HT-29 (cell line): ENCODE measurements at regions not wholly inside any gene's neighbourhood (a gene's known extent, or its start where the extent isn't known, plus 50 kb on each side); places are given as distances from the start of the nearest gene placed in this dataset.
"Not testable (repeated sequence)": the region's sequence is repeated elsewhere in the genome, so short reads cannot be mapped to it uniquely, and the experiment has no call there.

Experiments used
- DNase-seq: peaks from one replicate; pipeline ENCODE4 v3.0.0-alpha.2; 2015; ENCODE audit warnings: low spot score

- no peak for DNase-seq
Observed at GRCh38 chr11:97009613-97010012, 619.8 kb downstream of the JRKL start.

DNA sequence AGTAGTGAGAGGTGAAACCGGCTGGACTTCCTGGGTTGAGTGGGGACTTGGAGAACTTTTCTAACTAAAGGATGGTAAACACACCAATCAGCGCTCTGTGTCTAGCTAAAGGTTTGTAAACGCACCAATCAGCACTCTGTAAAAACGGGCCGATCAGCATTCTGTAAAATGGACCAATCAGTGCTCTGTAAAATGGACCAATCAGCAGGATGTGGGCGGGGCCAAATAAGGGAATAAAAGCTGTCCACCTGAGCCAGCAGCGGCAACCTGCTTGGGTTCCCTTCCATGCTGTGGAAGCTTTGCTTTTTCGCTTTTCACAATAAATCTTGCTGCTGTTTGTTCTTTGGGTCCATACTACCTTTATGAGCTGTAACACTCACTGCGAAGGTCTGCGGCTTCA is 621.2 kb downstream of the JRKL start:
- not testable (repeated sequence) for DNase-seq

DNA sequence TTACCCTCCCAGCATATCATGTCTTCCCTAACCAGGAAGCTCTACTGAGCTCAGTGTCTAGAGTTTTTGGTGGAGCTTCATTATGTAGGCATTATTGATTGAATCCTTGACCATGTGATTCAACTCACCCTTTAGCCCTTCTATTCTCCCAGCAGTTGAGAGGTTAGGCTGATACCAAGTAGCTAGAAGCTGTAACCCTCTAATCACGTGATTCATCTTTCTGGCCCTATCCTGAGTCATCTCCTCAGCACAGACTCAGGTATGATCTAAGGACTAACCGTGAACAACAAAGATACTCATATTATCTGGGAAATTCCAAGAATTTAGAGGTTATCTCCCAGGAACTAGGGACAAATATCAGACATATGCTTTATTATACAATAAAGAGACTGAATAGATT is 625.5 kb downstream of the JRKL start:
- no peak for DNase-seq

DNA sequence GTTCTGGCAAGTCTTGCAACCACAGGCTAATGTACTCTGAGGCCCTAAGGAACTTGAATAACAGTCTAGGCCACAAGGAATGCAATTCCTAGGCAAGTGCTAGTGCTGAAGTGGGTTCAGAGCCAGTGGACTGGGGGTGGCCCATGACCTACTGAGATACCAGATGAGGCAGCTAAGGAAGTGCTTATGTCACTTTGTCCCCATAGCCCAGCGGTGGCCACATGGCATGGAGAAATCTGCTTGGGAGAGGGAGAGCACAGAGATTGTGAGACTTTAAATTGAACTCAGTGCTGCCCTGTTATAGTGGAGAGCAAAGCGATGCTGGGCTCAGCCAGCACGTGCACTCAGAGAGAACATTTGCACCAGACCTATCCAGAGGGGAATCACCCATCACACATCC is 629.5 kb downstream of the JRKL start:
- no peak for DNase-seq

DNA sequence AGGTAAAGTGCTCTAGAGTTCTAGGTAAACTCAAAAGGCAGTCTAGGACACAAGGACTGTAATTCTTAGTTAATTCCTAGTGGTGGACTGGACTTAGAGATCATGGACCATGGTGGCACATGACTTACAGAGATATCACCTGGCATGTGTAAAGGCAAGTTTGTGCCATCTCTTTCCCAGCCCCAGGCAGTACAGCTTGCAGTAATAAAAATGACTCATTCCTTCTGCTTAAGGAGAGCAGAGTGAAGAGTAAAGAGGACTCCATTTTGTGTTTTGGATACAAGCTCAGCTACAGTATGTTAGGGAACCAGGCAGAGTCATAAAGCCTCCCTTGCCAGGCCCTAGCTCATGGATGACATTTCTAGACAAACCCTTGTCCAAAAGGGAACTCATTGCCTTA is 629.9 kb downstream of the JRKL start:
- DNase-seq = no peak

DNA sequence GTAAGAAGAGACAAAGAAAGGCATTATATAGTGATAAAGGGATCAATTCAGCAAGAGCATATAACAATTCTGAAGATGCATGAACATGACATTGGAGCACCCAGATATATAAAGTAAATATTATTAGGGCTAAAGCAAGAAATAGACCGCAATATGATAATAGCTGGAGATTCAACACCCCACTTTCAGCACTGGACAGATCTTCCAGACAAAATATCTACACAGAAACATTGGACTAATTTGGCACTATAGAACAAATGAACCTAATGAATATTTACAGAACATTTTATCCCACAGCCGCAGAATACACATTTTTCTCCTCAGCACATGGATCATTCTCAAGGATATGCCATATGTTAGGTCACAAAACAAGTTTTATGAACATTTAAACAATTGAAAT is 633.1 kb downstream of the JRKL start:
- no peak for DNase-seq

GRCh38 chr11:97028836-97029406 is 639.1 kb downstream of the JRKL start:
- DNase-seq = no peak

DNA sequence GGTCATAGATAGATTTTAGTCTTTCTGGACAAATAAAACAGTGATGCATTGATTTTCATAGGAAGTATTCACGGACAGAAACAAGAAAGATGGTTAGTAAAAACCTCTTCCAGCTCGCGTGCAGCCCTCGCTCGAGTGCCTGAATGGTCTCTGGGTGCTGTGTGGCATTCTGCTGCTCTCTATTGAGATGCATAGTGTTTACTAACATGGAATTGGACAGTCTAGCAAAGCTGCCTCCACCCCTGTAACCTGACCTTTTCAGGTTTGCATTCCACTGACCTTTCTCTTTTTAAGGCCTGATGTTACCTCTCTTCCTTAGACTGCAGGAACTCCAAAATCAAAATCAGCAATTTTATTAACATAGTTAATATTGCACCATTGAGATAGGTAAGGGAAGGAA is 643.4 kb downstream of the JRKL start:
- DNase-seq = no peak

DNA sequence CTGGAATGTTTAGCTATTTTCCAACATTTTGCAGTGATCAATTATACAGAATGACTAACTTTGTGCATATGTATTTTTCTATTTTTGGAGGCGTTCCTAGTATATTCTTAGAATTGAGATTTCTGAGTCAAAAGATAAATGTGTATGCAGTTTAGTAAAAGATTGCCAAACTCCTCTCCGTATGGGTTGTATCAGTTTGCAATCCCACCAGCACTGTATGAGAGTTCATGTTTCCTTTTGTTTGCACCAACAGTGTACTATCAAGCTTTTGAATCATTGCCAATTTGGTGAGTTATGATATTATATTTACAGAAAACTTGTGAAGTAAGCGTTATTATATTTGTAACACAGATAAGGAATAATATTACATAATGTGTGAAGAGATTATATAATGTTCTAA is 658.7 kb downstream of the JRKL start:
- DNase-seq = no peak

DNA sequence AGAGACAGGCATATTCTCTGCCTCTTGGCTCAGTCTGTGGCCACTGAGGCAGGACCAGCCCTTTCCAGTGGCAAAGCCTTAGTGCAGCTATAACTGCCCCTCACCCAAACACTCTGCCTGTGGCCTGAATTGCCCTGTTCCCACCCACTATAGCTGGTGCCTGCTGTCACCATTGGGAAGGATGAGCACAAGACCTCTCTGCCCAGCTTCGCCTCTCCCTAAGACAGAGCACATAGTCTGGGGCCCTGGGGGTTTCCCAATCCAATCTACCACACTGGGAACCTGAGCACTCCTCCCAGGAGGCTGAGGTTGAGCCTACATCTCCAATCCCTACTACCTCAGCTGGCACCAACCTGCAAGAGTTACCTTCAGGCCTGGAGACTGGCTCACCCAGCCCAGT is 670.4 kb downstream of the JRKL start:
- no peak for DNase-seq

GRCh38 chr11:97069160-97069559 is 679.3 kb downstream of the JRKL start:
- DNase-seq = no peak

GRCh38 chr11:97072420-97072819 is 682.6 kb downstream of the JRKL start:
- no peak for DNase-seq

GRCh38 chr11:97076666-97077065 is 686.9 kb downstream of the JRKL start:
- DNase-seq = not testable (repeated sequence)

DNA sequence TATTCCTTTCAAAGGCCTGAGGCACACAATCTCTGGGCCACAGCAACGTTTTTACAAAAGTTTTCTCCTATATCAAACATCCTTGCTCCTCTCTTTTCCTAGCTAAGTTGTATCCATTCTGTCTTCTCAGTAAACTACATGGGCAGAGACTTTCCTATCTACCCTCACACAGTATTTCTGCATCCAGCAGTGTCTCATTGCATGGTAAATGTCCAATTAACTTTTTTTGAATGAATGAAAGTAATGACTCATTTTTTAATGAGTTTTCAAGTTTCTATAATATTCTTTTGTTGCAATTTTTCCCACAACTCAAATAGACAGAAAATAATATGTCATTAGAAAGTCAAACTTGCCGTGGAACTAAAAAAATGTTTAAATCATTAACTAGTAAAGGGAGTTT is 688.6 kb downstream of the JRKL start:
- no peak for DNase-seq

GRCh38 chr11:97079244-97079643 is 689.4 kb downstream of the JRKL start:
- DNase-seq = no peak

GRCh38 chr11:97087419-97087818 is 697.6 kb downstream of the JRKL start:
- no peak for DNase-seq

GRCh38 chr11:97092823-97093222 is 703.0 kb downstream of the JRKL start:
- DNase-seq = no peak

DNA sequence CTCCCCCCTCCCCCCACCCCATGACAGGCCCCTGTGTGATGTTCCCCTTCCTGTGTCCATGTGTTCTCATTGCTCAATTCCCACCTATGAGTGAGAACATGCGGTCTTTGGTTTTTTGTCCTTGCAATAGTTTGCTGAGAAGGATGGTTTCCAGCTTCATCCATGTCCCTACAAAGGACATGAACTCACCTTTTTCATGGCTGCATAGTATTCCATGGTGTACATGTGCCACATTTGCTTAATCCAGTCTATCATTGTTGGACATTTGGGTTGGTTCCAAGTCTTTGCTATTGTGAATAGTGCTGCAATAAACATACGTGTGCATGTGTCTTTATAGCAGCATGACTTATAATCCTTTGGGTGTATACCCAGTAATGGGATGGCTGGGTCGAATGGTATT is 712.4 kb downstream of the JRKL start:
- not testable (repeated sequence) for DNase-seq

- DNase-seq = no peak
Observed at GRCh38 chr11:97107604-97108003, 717.8 kb downstream of the JRKL start.

GRCh38 chr11:97109078-97109477 is 719.3 kb downstream of the JRKL start:
- DNase-seq = no peak

DNA sequence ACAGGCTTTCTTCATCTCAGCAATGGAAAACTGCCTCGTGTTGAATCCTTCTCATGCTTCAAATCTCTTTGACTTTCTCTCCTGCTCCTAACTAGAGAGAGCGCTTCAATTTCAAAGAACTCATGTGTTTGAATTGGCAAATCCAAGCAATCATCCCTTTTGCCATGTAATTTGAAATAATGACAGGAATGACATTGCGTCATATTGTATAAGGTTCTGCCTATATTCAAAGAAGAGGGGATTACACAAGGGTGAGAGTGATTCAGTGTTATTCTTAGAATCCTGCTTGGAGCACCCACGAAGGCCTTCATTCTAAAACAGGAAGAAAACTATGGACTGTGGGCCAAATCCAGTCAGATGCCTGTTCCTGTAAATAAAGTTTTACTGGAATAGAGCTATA is 720.6 kb downstream of the JRKL start:
- no peak for DNase-seq

DNA sequence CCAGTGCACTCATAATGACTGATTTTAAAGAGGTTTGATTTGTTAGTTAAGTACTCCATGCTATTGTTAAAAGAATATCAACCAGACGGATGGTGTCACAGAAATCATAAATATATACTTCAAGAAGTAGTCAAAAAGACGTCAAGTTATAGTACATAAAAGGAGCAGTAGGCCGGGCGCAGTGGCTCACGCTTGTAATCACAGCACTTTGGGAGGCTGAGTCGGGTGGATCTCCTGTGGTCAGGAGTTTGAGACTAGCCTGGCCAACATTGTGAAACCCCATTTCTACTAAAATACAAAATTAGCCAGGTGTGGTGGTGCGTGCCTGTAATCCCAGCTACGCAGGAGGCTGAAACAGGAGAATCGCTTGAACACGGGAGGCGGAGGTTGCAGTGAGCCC is 721.7 kb downstream of the JRKL start:
- DNase-seq = no peak

DNA sequence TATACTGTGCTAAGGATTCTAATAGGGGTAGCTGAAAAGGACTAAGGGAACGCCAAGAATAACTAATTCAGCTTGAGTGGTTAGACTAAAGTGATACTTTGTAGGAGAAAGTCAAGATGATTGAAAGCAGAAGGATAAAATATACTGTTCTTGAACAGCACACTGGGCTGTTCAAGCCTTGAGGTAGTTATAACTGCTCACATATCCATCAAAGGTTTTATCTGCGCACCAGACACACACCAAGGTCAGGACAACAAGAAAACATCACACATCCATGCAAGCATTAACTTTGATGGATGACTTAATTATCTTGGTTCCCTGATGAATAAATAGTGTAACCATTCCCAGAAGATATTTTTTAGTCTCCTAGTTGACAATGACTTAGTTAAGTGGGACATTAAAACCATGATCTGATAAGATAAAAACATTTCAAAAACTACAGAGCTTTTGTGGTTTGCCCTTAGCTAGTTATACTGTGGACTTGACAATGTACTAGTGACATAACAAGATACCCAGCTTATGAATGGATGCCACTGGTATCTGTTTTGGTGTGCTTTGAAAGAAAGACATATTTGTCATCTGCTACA is 728.9 kb downstream of the JRKL start:
- no peak for DNase-seq

- no peak for DNase-seq
Observed at GRCh38 chr11:97123237-97123636, 733.4 kb downstream of the JRKL start.
